GM19397 (cell line): ENCODE measurements at regions not wholly inside any gene's neighbourhood (a gene's known extent, or its start where the extent isn't known, plus 50 kb on each side); places are given as distances from the start of the nearest gene placed in this dataset.
"Not testable (repeated sequence)": the region's sequence is repeated elsewhere in the genome, so short reads cannot be mapped to it uniquely, and the experiment has no call there.

Experiments
- ATAC-seq: cut with Tn5 transposase; IDR thresholded peaks from one replicate; pipeline ENCODE4 v1.9.1; 2021; ENCODE audit warnings: mild to moderate bottlenecking, moderate library complexity; ENCODE audit not compliant: unreplicated experiment

DNA sequence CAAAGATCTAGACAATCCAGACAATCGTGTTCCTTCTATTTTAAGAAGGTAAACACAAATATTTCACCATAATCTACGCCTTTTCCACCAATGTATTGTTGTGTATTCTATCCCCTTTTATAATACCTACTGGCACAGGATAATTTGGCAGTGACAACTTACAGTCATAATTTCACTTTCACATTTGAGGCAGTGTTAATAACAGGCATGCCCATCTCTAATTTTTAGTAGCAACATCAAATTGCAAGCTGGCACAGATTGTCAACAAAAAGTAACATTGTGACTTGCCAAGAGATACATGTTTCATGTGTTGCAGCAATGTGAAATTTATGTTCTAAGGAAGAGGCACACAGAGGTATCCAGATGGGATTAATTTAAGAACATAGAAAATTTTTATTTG is 912.5 kb upstream of the PABPC4L start:
- no peak for ATAC-seq

DNA sequence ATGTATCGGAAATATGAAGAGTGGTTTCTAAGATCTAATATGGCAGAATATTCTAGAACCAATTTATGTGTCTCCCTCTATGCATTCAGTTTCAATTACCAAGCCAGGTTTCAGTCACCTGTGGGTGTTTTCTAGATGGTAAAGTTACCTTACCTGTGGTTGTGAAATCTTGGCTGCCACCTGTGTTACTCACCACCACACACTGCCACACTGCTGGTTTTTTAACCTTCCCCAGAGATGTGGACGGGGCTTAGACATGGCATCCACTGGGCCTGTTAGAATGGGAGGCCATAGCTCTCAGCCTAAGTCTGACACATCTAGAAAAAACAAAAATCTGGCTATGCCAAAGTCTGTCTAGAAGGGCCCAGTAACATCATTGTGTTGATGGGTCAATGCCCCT is 896.5 kb upstream of the PABPC4L start:
- no peak for ATAC-seq

DNA sequence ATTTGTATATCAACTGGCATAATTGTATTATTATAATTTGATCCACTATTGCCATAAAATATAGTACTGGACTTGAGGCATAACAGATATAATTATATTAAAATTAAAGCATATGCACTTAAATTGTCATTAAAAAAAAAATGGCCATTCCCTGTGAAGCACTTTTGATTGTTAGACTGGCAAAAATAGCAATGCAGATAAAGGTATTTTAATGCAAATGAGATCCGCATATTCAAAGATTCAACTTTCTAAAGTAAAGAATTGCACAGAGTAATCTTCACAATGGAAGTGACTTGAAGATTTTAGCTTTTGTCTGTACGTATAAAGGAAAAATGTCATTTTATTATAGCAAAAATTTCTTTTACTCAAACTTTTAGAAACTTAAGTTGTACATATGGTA is 871.8 kb upstream of the PABPC4L start:
- ATAC-seq = no peak

DNA sequence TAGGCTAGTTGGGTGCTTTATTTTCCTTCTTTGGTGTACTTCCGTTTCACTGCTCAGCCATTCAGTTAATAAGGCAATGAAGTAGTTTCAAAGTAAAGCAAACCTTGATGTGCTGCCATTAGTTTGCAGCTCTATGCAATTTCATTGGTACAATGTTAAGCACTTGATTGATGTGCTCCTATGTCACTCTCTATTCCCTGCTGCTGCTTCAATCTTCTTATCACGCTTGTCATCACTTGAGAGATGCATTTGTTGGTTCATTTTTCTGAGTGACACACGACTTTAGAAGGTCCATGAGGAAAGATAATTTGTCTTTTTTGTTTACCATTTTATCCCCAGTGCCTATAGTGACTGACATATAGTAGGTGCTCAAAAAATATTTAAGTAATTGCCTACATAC is 871.0 kb upstream of the PABPC4L start:
- ATAC-seq = no peak

- ATAC-seq = no peak
Measured at GRCh38 chr4:135065366-135065765, 863.8 kb upstream of the PABPC4L start.

- no peak for ATAC-seq
Measured at GRCh38 chr4:135050086-135050717, 848.6 kb upstream of the PABPC4L start.

DNA sequence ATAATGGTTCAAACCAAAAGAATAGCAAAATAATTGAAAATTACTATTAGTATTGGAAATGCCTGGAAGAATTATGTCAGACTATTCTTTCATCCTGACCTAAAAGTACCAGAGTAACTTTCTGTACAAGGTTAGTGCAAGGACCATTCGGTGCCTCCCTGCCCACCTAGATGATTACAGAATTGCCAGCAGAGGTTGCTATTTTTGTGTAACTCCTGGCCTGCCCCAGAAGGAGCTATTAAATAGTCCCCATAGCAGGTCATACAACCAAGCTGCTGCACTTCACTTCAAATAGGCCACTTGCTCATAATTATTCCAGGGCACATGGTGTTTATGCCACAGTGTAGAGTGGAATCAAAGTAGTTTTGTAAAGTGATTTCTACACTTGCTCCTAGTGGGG is 831.1 kb upstream of the PABPC4L start:
- ATAC-seq = no peak

GRCh38 chr4:135015771-135016170 is 814.2 kb upstream of the PABPC4L start:
- no peak for ATAC-seq

GRCh38 chr4:135007400-135007799 is 805.8 kb upstream of the PABPC4L start:
- no peak for ATAC-seq

- ATAC-seq = no peak
Measured at GRCh38 chr4:134999169-134999568, 797.6 kb upstream of the PABPC4L start.

- ATAC-seq = no peak
Measured at GRCh38 chr4:134961963-134962362, 760.4 kb upstream of the PABPC4L start.

DNA sequence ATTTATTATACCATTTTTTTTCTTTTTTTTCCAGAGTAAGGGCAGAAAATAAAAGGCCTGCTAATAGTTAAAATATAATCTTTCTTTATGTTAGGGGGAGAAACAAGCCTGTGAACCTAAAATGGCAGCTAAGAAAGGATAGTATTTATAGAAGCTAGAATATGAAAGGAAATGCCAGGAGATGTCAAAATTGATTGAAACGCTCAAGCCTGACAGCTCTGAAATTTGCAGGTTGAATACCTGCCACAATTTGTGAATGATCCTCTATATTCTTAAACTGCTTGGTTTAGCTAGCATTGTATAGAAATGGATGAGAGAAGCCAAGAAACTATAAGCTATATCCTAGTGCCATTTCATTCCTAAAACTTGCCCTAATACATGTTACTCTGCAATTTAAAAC is 757.3 kb upstream of the PABPC4L start:
- no peak for ATAC-seq

GRCh38 chr4:134955059-134955458 is 753.5 kb upstream of the PABPC4L start:
- no peak for ATAC-seq

GRCh38 chr4:134952775-134953174 is 751.2 kb upstream of the PABPC4L start:
- ATAC-seq = no peak

- ATAC-seq = no peak
Measured at GRCh38 chr4:134952305-134952704, 750.7 kb upstream of the PABPC4L start.

DNA sequence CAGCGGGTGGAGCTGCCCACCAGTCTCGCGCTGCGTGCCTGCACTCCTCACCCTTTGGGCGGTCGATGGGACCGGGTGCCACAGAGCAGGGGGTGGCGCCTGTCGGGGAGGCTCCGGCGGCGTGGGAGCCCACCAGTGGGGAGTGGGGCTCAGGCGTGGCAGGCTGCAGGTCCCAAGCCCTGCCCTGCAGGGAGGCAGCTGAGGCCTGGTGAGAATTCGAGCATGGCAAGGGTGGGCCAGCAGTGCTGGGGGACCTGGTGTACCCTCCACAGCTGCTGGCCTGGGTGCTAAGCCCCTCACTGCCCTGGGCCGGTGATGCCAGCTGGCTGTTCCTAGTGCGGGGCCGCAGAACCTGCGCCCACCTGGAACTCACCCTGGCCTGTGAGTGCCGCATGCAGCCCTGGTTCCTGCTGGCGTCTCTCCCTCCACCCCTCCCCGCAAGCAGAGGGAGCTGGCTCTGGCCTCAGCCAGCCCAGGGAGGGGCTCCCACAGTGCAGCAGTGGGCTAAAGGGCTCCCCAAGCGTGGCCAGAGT is 746.6 kb upstream of the PABPC4L start:
- no peak for ATAC-seq

- no peak for ATAC-seq
Measured at GRCh38 chr4:134944115-134944514, 742.5 kb upstream of the PABPC4L start.

- no peak for ATAC-seq
Measured at GRCh38 chr4:134936014-134936413, 734.4 kb upstream of the PABPC4L start.

DNA sequence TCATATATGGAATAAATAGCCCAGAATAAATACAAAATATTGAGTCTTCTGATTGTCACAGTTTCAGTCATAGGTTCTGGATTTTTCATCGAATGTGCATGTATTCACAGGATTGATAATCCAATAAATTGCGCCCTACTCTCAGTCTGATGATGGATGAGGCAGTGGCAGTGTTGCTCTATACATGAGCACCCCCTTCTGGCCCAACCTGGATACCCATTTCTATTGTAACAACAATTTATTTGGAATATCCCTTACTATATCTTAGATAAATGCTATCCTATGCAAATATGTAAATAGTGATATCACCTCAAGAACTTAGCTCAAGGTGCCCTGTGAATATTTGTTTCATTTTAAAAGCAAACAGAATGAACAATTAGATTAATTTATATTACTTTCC is 733.7 kb upstream of the PABPC4L start:
- ATAC-seq = no peak

DNA sequence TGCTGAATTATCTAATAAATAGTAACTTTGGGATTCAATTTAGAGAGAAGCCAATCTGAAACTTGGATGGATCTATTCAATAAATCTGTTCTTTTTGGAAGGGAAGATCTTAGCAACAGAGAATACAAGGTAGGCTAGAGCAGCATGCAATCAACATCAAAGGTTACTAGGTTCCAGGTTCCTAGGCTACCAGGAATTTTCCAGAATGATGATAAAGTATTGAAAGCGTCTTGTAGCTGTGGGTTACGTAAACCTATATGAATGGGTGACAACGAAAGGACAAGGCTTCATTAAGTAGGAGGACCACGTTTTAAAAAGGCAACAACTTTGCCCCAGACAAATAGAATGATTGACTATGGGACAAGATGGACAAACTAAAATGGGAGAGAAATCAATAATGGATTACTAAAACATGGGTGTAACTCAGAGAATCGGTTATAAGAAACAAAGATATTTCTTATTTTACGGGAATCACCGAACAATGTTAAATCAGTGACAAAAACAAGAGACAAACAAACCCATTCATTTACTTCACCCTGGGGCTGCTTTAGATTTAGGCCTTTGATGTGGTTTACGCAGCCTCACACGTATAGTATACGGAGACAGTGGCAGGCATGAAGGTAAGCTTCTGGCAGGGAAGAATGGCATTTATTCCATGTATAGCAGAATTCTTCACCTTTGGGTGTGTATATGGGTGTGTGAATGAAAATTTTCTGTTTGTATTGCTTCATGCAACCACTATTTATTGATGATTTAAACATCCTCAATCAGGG is 732.6 kb upstream of the PABPC4L start:
- ATAC-seq = no peak

DNA sequence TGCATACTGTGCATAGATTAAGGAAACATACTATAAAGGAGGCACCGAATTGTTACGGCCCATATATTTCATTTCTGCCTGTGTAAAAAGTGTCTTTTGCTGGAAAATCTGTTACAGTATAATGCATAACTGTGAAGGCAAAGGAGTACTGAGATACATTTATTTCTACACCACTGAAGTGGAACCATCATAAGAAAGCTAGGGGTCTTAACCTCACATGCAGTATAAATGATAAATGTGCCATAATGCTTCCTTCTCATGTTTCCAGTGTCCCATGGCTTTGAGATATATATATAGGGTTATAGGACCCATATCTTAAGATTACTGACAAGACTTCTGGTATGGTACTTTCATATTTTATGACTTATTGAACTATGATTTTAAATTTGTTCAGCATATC is 713.8 kb upstream of the PABPC4L start:
- no peak for ATAC-seq

DNA sequence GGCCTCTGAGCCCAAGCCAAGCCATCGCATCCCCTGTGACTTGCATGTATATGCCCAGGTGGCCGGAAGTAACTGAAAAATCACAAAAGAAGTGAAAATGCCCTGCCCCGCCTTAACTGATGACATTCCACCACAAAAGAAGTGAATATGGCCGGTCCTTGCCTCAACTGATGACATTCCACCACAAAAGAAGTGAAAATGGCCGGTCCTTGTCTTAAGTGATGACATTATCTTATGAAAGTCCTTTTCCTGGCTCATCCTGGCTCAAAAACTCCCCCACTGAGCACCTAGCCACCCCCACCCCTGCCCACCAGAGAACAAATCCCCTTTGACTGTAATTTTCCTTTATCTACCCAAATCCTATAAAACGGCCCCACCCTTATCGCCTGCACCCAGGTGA is 712.7 kb upstream of the PABPC4L start:
- ATAC-seq = not testable (repeated sequence)
